ENCODE measurements at regions not wholly inside any gene's neighbourhood (a gene's known extent, or its start where the extent isn't known, plus 50 kb on each side); places are given as distances from the start of the nearest gene placed in this dataset.
"Not testable (repeated sequence)": the region's sequence is repeated elsewhere in the genome, so short reads cannot be mapped to it uniquely, and the experiment has no call there.

- no peak for DNase-seq
Measured at GRCh38 chr17:16888413-16889087, 83.4 kb downstream of the TNFRSF13B start.

DNA sequence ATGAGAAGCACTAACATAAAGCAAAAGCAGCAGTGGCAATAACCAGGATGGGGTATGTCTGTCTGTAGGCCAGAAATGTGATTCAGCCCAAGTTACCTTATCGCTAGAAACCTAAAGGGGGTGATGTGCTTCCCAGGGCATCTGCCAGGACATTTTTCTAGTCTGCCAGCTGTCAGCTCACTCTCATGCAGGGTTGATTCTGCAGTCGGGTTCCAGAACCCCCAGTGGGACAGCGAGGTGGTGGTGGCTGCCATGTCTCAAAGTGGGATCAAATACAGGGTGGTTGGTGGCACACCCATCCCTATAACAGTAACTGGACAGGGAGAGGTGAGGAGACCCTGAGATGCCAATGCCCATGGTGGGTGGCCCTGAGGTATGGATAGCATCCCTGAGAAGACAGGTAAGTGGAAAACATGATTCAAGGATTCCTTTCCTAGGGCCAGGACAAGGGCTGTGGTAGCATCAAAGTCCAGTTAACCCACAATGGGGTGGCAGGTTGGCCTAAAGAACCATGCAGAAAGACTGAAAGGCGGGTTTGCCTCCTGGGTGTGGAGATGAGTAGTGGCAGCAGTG is 84.3 kb downstream of the TNFRSF13B start:
- no peak for DNase-seq

DNA sequence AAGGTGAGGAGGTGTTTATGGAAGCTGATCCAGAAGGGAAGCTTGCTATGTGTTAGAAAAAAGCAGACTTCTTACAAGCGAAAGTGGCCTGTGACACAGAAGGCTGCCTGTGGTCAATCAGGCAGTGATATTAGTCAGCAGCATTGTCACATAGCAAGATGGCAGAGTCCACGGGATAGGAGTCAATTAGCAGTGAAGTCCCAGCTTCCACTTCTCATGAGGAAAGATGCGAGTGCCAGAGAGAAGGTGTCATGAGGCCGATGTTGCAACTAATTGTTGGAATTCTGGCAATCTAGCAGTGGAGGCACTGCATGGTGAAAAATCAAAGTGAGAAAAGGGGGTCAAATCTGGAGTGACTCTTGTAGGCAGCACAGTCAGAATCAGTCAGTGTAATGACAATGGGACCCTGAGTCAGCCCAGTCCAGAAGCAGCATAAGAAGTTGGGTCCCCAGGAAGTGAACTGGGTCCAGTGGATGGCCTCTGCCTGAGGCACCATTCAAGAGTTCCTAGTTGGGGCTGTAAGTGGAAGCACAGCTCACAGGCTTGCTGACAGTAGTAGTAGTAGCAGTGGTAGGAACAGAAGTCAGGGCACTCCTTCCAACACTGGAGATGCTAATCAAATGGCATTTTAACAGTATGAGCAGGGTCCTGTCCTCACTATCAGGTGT is 85.1 kb downstream of the TNFRSF13B start:
- no peak for DNase-seq

- DNase-seq = not testable (repeated sequence)
Measured at GRCh38 chr17:16885204-16885603, 86.7 kb downstream of the TNFRSF13B start.

GRCh38 chr17:16882926-16883265 is 89.0 kb downstream of the TNFRSF13B start:
- not testable (repeated sequence) for DNase-seq

DNA sequence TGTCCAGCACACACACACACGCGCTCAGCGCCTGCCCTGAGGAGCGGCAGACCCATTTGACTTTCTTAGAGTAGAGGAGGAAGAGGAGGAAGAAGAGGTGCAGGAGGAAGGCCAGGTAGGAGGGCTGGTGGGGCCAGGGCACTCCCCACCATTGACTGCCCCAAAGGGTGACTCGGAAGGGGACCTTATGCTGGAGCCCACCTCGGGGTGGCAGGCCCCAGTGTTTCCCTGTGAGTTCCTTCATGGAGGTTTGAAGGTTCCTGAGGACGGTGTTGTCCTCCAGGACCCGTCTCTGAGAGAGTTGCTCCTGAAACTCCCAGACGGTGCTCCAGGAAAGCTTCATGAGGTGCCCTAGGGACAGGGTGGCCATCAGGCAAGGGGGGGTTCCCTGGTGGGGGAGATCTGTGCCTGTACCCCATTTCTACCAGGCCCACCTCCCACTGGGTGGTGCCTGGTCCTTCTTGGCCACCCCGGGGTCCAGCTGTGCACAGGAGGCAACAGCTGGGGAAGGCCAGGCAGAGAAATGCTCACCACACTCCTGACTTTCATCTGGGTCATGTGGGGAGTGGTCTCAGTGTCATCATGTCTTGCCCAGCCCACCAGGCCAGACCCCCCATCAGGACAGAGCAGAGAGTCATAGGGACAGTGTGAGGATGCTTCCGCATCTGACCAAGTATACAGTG is 89.5 kb downstream of the TNFRSF13B start:
- DNase-seq = no peak

- DNase-seq = no peak
Measured at GRCh38 chr17:16881239-16881924, 90.5 kb downstream of the TNFRSF13B start.

DNA sequence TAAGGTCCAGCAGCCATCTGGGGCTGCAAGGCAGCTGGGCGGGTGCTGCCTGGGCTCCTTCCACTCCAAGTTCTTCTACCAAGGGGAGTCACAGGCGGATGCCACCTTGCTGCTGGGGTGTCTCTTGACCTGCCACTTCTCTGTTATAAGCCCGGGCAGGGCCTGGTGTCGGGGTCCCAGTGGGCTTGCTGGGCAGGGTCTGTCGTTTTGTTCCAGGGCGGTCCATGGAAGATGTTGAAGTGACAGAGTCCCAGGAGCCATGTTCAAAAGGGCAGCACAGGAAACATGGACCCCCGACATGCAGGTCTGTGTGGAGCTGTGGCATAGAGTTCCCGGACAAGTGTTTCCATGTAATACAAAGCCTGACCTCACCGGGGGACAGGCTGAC is 91.1 kb downstream of the TNFRSF13B start:
- DNase-seq = no peak

GRCh38 chr17:16880121-16880842 is 91.6 kb downstream of the TNFRSF13B start:
- DNase-seq = no peak

- no peak for DNase-seq
Measured at GRCh38 chr17:16879686-16880085, 92.2 kb downstream of the TNFRSF13B start.

- DNase-seq = no peak
Measured at GRCh38 chr17:16878606-16879005, 93.3 kb downstream of the TNFRSF13B start.

DNA sequence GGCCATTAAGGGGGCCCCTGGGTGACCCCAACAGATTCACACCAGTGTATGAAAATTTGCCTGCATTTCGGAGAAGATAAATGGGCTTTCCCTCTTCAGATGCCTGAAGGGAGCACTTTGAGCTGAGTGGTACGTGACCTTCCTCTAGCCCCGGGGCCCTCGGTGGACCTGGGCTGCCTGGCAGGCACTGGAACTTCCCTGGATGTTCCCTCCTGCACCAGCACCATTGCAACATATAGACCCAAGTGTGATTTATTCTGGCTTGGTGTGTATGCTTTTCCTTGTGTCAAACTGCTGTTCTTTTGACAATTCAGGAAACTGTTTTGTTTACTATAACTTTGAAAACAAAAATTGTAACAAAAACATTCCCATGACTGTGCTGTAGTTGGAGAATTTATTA is 93.8 kb downstream of the TNFRSF13B start:
- no peak for DNase-seq

DNA sequence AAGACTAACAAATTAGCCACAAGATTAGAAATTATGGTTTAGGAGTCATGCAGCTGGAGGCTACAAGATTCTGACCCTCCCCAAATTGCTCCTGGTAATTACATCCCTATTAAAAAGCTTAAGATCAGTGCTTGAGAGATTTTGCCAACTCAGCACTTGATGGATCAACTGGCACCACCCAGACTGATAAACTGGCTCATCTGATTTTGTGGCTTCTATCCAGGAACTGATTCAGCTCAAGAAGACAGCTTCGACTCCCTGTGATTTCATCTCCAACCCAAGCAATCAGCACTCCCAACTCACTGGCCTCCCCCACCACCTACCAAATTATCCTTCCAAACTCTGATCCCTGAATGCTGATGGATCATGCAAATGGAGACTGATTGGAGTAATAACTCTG is 94.8 kb downstream of the TNFRSF13B start:
- no peak for DNase-seq

- no peak for DNase-seq
Measured at GRCh38 chr17:16875662-16876061, 96.3 kb downstream of the TNFRSF13B start.

DNA sequence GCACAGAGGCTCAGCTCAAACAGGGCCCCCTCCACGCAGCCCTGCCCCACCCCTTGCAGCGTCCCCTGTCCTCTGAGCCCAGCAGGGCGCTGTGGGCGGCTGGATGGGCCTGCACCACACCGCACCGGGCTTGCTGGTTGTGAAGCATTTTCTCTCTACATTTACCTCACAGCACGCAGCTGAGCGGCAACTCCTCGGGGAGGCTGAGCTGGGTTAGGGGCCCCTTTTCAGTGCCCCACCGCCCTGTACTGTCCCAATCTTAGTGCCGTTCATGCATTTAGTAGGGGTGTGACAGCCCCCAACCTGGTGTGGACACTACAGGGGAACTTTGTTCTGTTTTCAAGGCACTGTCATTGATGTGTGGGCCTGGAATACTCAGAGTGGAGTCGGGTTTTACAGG is 97.7 kb downstream of the TNFRSF13B start:
- DNase-seq = not testable (repeated sequence)

DNA sequence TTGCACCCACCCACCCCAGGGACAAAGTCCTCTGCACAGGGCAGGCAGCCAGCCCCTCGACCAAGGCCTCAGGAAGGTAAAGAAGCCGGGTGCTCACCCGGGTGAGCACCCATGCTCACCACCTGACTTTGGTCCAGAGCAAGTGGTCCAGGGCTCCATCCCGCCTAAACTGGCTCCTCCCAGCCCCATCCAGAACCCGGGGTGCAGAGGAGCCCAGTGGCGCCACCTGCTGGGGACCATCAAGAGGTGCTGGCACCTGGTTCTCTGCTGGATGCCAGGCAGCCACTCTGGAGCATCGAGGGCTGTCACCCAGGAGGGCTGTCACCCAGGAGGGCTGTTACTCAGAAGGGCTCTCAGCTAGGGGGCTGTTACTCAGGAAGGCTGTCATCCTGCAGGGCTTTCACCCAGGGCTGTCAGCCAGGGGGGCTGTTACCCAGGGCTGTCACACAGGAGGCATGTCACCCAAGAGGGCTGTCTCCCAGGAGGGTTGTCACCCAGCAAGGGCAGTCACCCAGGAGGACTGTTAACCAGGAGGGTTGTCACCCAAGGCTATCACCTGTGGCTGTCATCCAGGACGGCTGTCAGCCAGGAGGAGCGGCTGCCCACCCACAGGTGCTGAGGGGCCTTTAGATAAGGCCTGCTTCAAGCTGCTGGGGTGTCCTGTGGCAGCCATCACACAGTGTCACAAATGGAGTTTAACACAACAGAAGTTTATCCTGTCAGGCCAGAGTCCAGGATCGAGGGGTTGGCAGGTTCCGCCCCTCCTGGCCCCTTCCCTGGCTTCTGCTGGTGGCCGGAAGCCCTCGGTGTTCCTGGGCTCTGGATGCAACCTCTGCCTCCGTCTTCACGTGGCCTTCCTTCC is 98.5 kb downstream of the TNFRSF13B start:
- DNase-seq = no peak

DNA sequence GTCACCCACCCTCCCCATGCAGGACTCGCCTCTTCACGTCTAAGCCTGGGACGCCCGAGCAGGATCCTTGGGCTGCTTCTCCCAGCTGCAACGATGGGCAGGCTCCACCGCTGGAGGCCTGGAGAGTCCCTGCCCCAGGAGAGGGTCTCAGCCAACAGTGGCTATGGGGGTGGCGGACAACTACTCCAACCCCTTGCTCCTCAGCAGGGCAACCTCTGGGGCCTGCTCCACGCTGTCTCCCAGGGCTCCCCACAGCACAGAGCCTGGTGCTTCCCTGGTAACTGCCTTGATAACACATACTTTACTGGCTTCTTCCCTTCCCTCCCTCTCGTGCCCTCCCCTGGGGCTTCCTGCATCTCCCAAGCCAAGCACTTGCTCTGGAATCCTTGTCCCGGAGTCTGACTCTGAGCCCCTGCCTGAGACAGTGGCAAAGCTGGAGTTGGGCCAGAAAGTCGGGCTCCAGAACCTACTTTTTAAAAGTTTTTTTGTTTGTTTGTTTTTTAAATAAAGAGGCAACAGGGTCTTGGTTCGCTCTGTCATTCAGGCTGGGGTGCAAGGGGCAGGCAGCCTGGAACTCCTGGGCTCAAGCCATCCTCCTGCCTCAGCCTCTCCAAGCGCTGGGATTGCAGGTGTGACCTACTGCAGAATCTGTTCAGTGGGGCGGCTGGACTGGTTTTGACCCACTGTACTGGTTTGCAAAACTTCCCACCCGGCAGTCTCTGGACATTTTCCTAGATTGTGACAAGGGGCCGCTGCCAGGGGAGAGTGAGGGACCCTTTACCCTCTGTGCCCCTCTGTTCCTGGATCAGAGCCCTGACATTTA is 99.4 kb downstream of the TNFRSF13B start:
- DNase-seq = no peak

DNA sequence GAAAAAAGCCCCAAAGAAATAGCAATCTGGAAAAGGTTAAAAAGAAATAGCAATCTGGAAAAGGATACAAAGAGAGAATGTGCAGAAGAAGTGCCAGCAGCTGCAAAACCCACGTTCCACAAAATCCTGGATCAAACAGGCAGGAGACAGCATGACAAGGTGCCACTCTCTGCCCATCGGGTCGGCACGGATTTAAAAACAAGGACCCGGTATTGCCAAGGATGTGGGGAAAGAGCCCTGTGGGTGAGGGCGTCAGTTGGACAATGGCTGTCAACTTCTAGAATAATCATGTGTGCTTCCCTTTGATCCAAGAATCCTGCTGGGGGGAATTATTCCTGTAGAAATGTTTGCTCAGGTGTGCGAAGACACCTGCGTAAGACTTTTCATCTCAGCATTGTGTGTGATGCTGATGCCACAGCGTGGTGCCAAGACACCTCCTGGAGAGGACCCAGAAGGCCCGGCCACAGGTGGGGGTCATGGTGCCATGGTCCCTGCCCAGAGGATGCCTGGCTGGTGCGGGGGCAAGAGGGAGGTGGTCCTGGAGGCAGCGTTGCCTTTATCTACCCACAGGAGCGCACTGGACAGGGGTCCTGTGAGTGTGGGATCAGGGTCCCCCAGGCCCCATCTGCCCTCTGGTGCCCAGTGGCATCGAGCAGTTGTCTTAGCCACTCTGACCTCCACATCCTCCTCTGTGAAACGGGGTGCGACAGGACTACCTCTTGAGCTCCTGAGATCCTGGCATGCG is 100.3 kb downstream of the TNFRSF13B start:
- DNase-seq = not testable (repeated sequence)

DNA sequence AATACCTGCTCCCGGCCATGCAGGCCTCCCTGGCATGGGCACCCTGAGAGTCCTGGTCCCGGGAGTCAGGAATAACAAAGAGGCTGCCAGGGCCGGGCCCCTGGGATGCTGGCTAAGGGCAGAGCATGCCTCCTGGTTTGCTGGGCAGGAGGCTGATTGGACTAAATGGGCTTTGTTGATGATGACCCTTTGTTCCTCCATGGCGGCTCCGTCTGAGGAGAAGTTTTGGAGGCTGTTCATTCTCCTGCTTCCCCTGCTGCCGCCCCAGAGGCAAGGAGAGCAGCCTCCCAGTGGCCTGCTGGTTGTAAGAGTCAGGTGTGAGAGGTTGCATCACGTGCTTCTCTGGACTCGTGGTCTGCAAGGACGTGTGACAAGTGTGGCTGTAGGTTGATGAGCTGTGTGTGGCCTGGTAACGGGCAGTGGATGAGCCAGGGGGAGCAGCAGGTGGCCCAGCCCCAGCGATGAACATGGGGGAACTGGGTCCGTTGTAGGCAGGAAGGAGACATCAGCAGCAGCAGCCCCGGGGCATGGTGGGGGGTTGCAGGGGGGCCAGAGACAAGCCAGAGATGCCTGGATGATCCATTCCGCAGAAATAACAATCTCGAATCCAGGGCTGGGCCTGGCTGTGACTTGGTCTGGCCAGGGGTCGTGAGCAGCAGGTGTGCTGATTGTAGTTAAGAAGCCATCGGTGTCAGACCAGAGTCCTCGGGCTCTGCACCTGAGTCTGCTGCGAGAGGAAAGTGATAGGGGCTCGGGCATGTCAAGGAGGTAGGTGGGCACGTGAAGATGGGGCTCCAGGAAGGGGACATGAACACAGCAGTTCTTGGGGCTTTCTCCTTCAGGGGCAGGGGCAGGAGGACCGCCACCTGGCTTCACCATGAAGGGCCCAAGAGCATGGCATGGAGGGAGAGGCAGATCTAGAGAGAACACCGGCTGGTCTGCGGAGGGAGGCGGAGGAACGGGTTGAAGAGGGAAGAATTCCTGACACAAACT is 101.4 kb downstream of the TNFRSF13B start:
- no peak for DNase-seq
